ENCODE measurements at regions not wholly inside any gene's neighbourhood (a gene's known extent, or its start where the extent isn't known, plus 50 kb on each side); places are given as distances from the start of the nearest gene placed in this dataset.

GRCh38 chr4:181021213-181021612 lies 1222.0 kb upstream of the TENM3 start:
- Histone ChIP-seq H2BK15ac (ENCODE audit: low read depth, low read length) (no peak overlapping the region), H3K23ac (ENCODE audit: low read depth, low read length) (no peak overlapping the region)
- BruUV-seq (replicated peaks): no TSS peak

More at GRCh38 chr4:181021213-181021612, 1222.0 kb upstream of the TENM3 start:
- intact Hi-C loops (cut with micrococcal nuclease) (no loop called here), dilution Hi-C loops (cut with HindIII; ENCODE audit: low sequenced_read_pairs, unreplicated experiment) (no loop called here), in situ Hi-C loops (cut with MboI; ENCODE audit: low sequenced_read_pairs) (no loop called here)
- Histone ChIP-seq H2BK20ac (ENCODE audit: low read depth, low read length) (no peak overlapping the region), H4K91ac (ENCODE audit: insufficient read depth, low read depth, low read length) (no peak overlapping the region), H3K4ac (ENCODE audit: low read depth, low read length) (no peak overlapping the region), H3K18ac (ENCODE audit: low read depth, low read length) (no peak overlapping the region), H2AFZ (replicated peaks; ENCODE audit: low read length, poor library complexity) (no peak overlapping the region), H3K56ac (ENCODE audit: extremely low read depth, insufficient read depth, low read length) (no peak overlapping the region), H4K20me1 (ENCODE audit: insufficient read depth, low read length) (no peaks in the 10 kb centered on the region), H3K27ac (ENCODE audit: insufficient read depth, low read length) (no peak overlapping the region), H3K9me1 (ENCODE audit: insufficient read depth, low read length) (no peaks in the 10 kb centered on the region), H3K36me3 (ENCODE audit: control insufficient read depth, insufficient read depth, low read length) (no peaks in the 10 kb centered on the region), H2BK120ac (ENCODE audit: low read depth, low read length) (no peak overlapping the region), H3K27me3 (ENCODE audit: control insufficient read depth, insufficient read depth, low read length) (no peaks in the 10 kb centered on the region), H4K5ac (ENCODE audit: low read depth, low read length) (no peak overlapping the region), H3K9me3 (ENCODE audit: control insufficient read depth, insufficient read depth, low read length) (0 out of 2 replicates have a peak, but pooled peaks cover 2% of the 10 kb centered on the region), H2AK5ac (ENCODE audit: low read depth, low read length) (no peak overlapping the region), H3K9ac (ENCODE audit: low read depth, low read length) (no peak overlapping the region), H3K79me1 (ENCODE audit: low read depth in 1 of 2, low read length in 2 of 2) (no peaks in the 10 kb centered on the region), H2AK9ac (replicated peaks; ENCODE audit: low read depth, low read length, poor library complexity) (no peak overlapping the region), H3K14ac (replicated peaks; ENCODE audit: low read depth, low read length) (no peak overlapping the region), H3K4me2 (ENCODE audit: low read depth, low read length) (no peak overlapping the region), H3K4me1 (ENCODE audit: control insufficient read depth, insufficient read depth, low read length) (no peaks in the 10 kb centered on the region), H4K8ac (ENCODE audit: low read depth in 2 of 2, low read length in 2 of 2) (no peak overlapping the region), H2BK5ac (ENCODE audit: low read depth, low read length, poor library complexity, severe bottlenecking) (no peak overlapping the region), H3K4me3 (ENCODE audit: insufficient read depth, low read depth, low read length) (no peak overlapping the region)
- DNase-seq (no peak), ATAC-seq (ENCODE audit: low read depth) (no peak)
- no CpG with 5 or more reads among the region's 1 CpG for WGBS, 2 experiments (ENCODE audit: extremely low coverage in 2 of 2, insufficient read length in 1 of 2)
- POLR2A ChIA-PET (ENCODE audit: unreplicated experiment): no interaction called here
- CTCF ChIA-PET: interaction anchor here (1.2 kb wide), 1 partner anchor 11 kb away, joined by 3 read pairs; no protein-coding TSS in a partner anchor
- TF ChIP-seq SMC3 (IDR thresholded peaks at IDR 0.05; ENCODE audit: low read depth, low read length): no peak
- TF ChIP-seq RCOR1 (IDR thresholded peaks at IDR 0.05; ENCODE audit: insufficient replicate concordance, low read length): no peak
- no peak for TF ChIP-seq CTCF (conservative IDR thresholded peaks at IDR 0.05; ENCODE audit: low read depth, low read length)
- TF ChIP-seq MAZ (IDR thresholded peaks at IDR 0.05; ENCODE audit: borderline replicate concordance, low read depth, low read length): no peak
- no peak for TF ChIP-seq NFE2L2 (IDR thresholded peaks at IDR 0.05; ENCODE audit: low read depth, low read length)
- TF ChIP-seq CEBPB (IDR thresholded peaks at IDR 0.05; ENCODE audit: low read depth, low read length): no peak
- TF ChIP-seq FOS (IDR thresholded peaks at IDR 0.05; ENCODE audit: low read depth, low read length): no peak
- no peak for TF ChIP-seq RFX5 (IDR thresholded peaks at IDR 0.05; ENCODE audit: low read depth, low read length)

Measured in IMR-90 (cell line).